Esophagus squamous epithelium (tissue), 4 donors: ENCODE measurements at regions not wholly inside any gene's neighbourhood (a gene's known extent, or its start where the extent isn't known, plus 50 kb on each side); places are given as distances from the start of the nearest gene placed in this dataset.

Source experiments
- POLR2A ChIP-seq, 4 donors: fragments of 450-650 bp; IDR thresholded peaks; one replicate each; pipeline ENCODE4 v1.6.1; 2017; ENCODE audit warnings: antibody characterized with exemption in 4 of 4, mild to moderate bottlenecking in 4 of 4, moderate library complexity in 3 of 4
- TF ChIP-seq, protein P1 (sequence below), 6 experiments: fragments of 450-650 bp in 4 of 6; fragments of 200-600 bp in 2 of 6; sonication (generic) in 2 of 6; IDR thresholded peaks; one replicate each; pipeline ENCODE4 v1.5.1; 2016 to 2019; ENCODE audit warnings: antibody characterized with exemption in 6 of 6, mild to moderate bottlenecking in 4 of 6, moderate library complexity in 4 of 6

DNA sequence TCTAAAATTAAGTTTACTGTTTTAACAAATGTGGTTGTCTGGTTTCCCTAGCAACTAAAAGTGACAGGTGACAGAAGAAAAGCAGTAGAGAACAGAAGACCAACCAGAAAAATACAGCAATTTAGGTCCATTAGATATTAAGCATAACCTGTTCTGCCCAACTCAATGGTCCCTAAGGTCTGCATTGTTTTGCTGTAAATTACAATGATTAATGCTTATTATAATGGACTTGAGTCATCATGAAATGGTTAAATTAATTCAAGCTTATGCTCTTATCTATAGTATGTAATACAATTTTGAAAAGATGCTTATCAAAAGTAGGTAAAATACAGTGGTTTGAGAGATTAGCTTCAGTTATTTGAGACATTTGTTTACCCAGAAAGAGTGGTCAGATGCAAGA lies 378.0 kb downstream of the GRB14 start:
- TF ChIP-seq, protein P1, sequence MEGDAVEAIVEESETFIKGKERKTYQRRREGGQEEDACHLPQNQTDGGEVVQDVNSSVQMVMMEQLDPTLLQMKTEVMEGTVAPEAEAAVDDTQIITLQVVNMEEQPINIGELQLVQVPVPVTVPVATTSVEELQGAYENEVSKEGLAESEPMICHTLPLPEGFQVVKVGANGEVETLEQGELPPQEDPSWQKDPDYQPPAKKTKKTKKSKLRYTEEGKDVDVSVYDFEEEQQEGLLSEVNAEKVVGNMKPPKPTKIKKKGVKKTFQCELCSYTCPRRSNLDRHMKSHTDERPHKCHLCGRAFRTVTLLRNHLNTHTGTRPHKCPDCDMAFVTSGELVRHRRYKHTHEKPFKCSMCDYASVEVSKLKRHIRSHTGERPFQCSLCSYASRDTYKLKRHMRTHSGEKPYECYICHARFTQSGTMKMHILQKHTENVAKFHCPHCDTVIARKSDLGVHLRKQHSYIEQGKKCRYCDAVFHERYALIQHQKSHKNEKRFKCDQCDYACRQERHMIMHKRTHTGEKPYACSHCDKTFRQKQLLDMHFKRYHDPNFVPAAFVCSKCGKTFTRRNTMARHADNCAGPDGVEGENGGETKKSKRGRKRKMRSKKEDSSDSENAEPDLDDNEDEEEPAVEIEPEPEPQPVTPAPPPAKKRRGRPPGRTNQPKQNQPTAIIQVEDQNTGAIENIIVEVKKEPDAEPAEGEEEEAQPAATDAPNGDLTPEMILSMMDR (IDR thresholded peaks at IDR 0.05), result no peak
- no peak for TF ChIP-seq POLR2A (IDR thresholded peaks at IDR 0.05)
